SIG-M5 (cell line): ENCODE measurements at regions not wholly inside any gene's neighbourhood (a gene's known extent, or its start where the extent isn't known, plus 50 kb on each side); places are given as distances from the start of the nearest gene placed in this dataset.

Experiments used
- DNase-seq: peaks from one replicate; lab custom pipeline; 2025; lab: John Stamatoyannopoulos, UW

GRCh38 chr7:47724335-47724982 is 142.5 kb upstream of the TNS3 start:
- DNase-seq, result no peak

- no peak for DNase-seq
These were observed 140.2 kb upstream of the TNS3 start for GRCh38 chr7:47722126-47722525.

- no peak for DNase-seq
These were observed 139.8 kb upstream of the TNS3 start for GRCh38 chr7:47721670-47722069.

- no peak for DNase-seq
These were observed 139.0 kb upstream of the TNS3 start for GRCh38 chr7:47720907-47721244.

- no peak for DNase-seq
These were observed 138.4 kb upstream of the TNS3 start for GRCh38 chr7:47720141-47720906.

GRCh38 chr7:47719675-47720074 is 137.8 kb upstream of the TNS3 start:
- DNase-seq, result no peak

GRCh38 chr7:47715631-47716068 is 133.7 kb upstream of the TNS3 start:
- DNase-seq, result no peak

GRCh38 chr7:47714669-47715607 is 133.0 kb upstream of the TNS3 start:
- no peak for DNase-seq

GRCh38 chr7:47713595-47713994 is 131.7 kb upstream of the TNS3 start:
- DNase-seq, result no peak

- no peak for DNase-seq
These were observed 130.5 kb upstream of the TNS3 start for GRCh38 chr7:47712416-47712815.

- DNase-seq, result no peak
These were observed 129.9 kb upstream of the TNS3 start for GRCh38 chr7:47711776-47712175.

- DNase-seq, result no peak
These were observed 128.5 kb upstream of the TNS3 start for GRCh38 chr7:47710201-47710935.

- DNase-seq, result no peak
These were observed 127.5 kb upstream of the TNS3 start for GRCh38 chr7:47709451-47709850.

- no peak for DNase-seq
These were observed 127.1 kb upstream of the TNS3 start for GRCh38 chr7:47709051-47709450.

GRCh38 chr7:47707583-47707982 is 125.7 kb upstream of the TNS3 start:
- DNase-seq, result no peak

GRCh38 chr7:47704936-47705335 is 123.0 kb upstream of the TNS3 start:
- no peak for DNase-seq

- DNase-seq, result no peak
These were observed 120.2 kb upstream of the TNS3 start for GRCh38 chr7:47702080-47702479.

- no peak for DNase-seq
These were observed 116.5 kb upstream of the TNS3 start for GRCh38 chr7:47698386-47698785.

GRCh38 chr7:47697543-47697942 is 115.6 kb upstream of the TNS3 start:
- DNase-seq, result no peak

GRCh38 chr7:47696152-47696710 is 114.3 kb upstream of the TNS3 start:
- no peak for DNase-seq

GRCh38 chr7:47693216-47693615 is 111.3 kb upstream of the TNS3 start:
- no peak for DNase-seq

- DNase-seq, result no peak
These were observed 110.1 kb upstream of the TNS3 start for GRCh38 chr7:47691988-47692387.
